PFSK-1 (cell line): ENCODE measurements at regions not wholly inside any gene's neighbourhood (a gene's known extent, or its start where the extent isn't known, plus 50 kb on each side); places are given as distances from the start of the nearest gene placed in this dataset.

ENCODE experiments used
- POLR2AphosphoS5 ChIP-seq: IDR thresholded peaks from 2 replicates; pipeline ENCODE4 v1.6.1; 2012; ENCODE audit warnings: low read depth, mild to moderate bottlenecking, control low read depth, low read length, moderate library complexity
- REST ChIP-seq, 2 experiments: IDR thresholded peaks; 2 replicates each; pipeline versions ENCODE4 v1.6.1 to v1.8.0; 2011 to 2012; ENCODE audit warnings: low read depth in 2 of 2, low read length in 2 of 2, control low read depth in 1 of 2, inconsistent platforms in 1 of 2, mild to moderate bottlenecking in 1 of 2, moderate library complexity in 1 of 2; ENCODE audit not compliant: insufficient read depth in 1 of 2

GRCh38 chr12:111239235-111239634 lies 129.7 kb downstream of the PHETA1 start:
- TF ChIP-seq POLR2AphosphoS5 (no peak), REST (IDR thresholded peaks at IDR 0.05; ENCODE audit: insufficient read depth in 1 of 2, low read depth in 2 of 2, low read length in 2 of 2) (no peak)
